Spleen (tissue), 11 donors: ENCODE measurements at regions not wholly inside any gene's neighbourhood (a gene's known extent, or its start where the extent isn't known, plus 50 kb on each side); places are given as distances from the start of the nearest gene placed in this dataset.
A peak's percentile ranks its signal among the peaks of the same experiment; 100 is the strongest.

Experiments
- DNase-seq: peaks from one replicate; pipeline ENCODE4 v3.0.0-alpha.2; 2020
- H3K27ac ChIP-seq, 8 donors: fragments of 200-600 bp; sonication (generic) in 7 of 8; 1 replicate in 4 of 8; 2 replicates in 4 of 8; pipeline versions ENCODE4 v1.5.0 to v1.8.0; 2016 to 2021; ENCODE audit warnings: inconsistent platforms in 4 of 8, mild to moderate bottlenecking in 4 of 8, moderate library complexity in 1 of 8
- H3K27me3 ChIP-seq, 7 donors: fragments of 200-600 bp; sonication (generic) in 6 of 7; replicated peaks in 1 of 7; 1 replicate in 4 of 7; 2 replicates in 3 of 7; pipeline versions ENCODE4 v1.5.0 to v1.8.0; 2016 to 2021; ENCODE audit warnings: inconsistent platforms in 3 of 7, mild to moderate bottlenecking in 1 of 7
- H3K36me3 ChIP-seq, 6 donors: fragments of 200-600 bp; sonication (generic) in 5 of 6; 1 replicate in 4 of 6; 2 replicates in 2 of 6; pipeline versions ENCODE4 v1.5.0 to v1.8.0; 2016 to 2021; ENCODE audit warnings: inconsistent platforms in 2 of 6
- H3K4me1 ChIP-seq, 6 donors: fragments of 200-600 bp; sonication (generic) in 5 of 6; 1 replicate in 3 of 6; 2 replicates in 3 of 6; pipeline versions ENCODE4 v1.5.0 to v1.8.0; 2016 to 2021; ENCODE audit warnings: inconsistent platforms in 3 of 6
- H3K4me3 ChIP-seq, 8 donors: fragments of 200-600 bp; sonication (generic) in 7 of 8; 1 replicate in 4 of 8; 2 replicates in 4 of 8; pipeline versions ENCODE4 v1.5.0 to v1.8.0; 2016 to 2021; ENCODE audit warnings: inconsistent platforms in 4 of 8, mild to moderate bottlenecking in 4 of 8, moderate library complexity in 2 of 8
- H3K9me3 ChIP-seq, 8 donors: fragments of 200-600 bp; sonication (generic) in 7 of 8; 1 replicate in 4 of 8; 2 replicates in 4 of 8; pipeline versions ENCODE4 v1.5.0 to v1.8.0; 2016 to 2021; ENCODE audit warnings: inconsistent platforms in 4 of 8
- CTCF ChIP-seq, 11 experiments: fragments of 200-600 bp in 7 of 11; fragments of 450-650 bp in 4 of 11; sonication (generic) in 4 of 11; IDR thresholded peaks in 8 of 11; conservative IDR thresholded peaks in 3 of 11; 1 replicate in 7 of 11; 2 replicates in 4 of 11; pipeline versions ENCODE4 v1.4.0 to v1.8.0; 2016 to 2021; ENCODE audit warnings: antibody characterized with exemption in 11 of 11, inconsistent platforms in 4 of 11, mild to moderate bottlenecking in 1 of 11
- POLR2A ChIP-seq, 3 donors: fragments of 450-650 bp; IDR thresholded peaks; one replicate each; pipeline ENCODE4 v1.5.1; 2017; ENCODE audit warnings: antibody characterized with exemption in 3 of 3, mild to moderate bottlenecking in 1 of 3
- POLR2AphosphoS5 ChIP-seq, 3 donors: sonication (generic); formaldehyde crosslinking; IDR thresholded peaks; one replicate each; pipeline ENCODE4 v1.5.1; 2017; ENCODE audit warnings: antibody characterized with exemption in 3 of 3
- WGBS, 5 donors: extraction: QIAGEN DNeasy Blood & Tissue Kit in 3 of 5; methylation state at CpG; one replicate each; pipeline versions ENCODE4 v1.1.5 to v1.1.7; 2013 to 2018; 5-methylcytosine and 5-hydroxymethylcytosine counted together
- intact Hi-C: fragments of 100-400 bp; cut with DNase I; formaldehyde crosslinking; loops from one replicate; pipeline ENCODE4 v1.15.0; 2023; ENCODE audit warnings: low total_unique reads
- donor health status: healthy with polysubstance abuse.
- donor health status: DM: no; HTN: no; CAD: no; lungs with moderate emphysema.
- donor health status: DM: no; HTN: no; CAD: no.
- donor health status: Bipolar disorder and iron deficiency.
- donor health status: healthy.
- donor health status: DM: no; HTN: no; CAD: no.
- donor health status: DM: yes; HTN: yes; CAD: no.

- Histone ChIP-seq H3K36me3 (no peaks in the 10 kb centered on the region), H3K27ac (peak overlapping the region in 5 of 8 donors; percentile 11 to 72 (median 41)), H3K27me3 (peaks cover 0 to 11% (median 0%) of the 10 kb centered on the region in 7 donors), H3K9me3 (peaks cover 0 to 9% (median 0%) of the 10 kb centered on the region in 8 donors), H3K4me1 (peaks cover 0 to 13% (median 4%) of the 10 kb centered on the region in 6 donors), H3K4me3 (no peak overlapping the region)
- peak; percentile 61 to 84 (median 77) for TF ChIP-seq POLR2AphosphoS5 (IDR thresholded peaks at IDR 0.05)
- no peak for TF ChIP-seq POLR2A (IDR thresholded peaks at IDR 0.05)
- 32 to 40% (median 35%) methylated on average over 16 to 19 of the region's 19 CpGs for WGBS, 5 donors
- intact Hi-C loops, result no loop called here
- peak; percentile 80 for DNase-seq
These were observed 161.1 kb downstream of the ARL4C start for GRCh38 chr2:234335661-234336228.

- peaks cover 0 to 13% (median 4%) of the 10 kb centered on the region in 6 donors for H3K4me1 ChIP-seq
- H3K27ac ChIP-seq, result peak overlapping the region in 1 of 8 donors; percentile 72
- TF ChIP-seq CTCF (IDR thresholded peaks at IDR 0.05 in 8 of 11, conservative IDR thresholded peaks at IDR 0.05 in 3 of 11) (no peak), POLR2AphosphoS5 (IDR thresholded peaks at IDR 0.05) (no peak), POLR2A (IDR thresholded peaks at IDR 0.05) (no peak)
- H3K27me3 ChIP-seq, result peaks cover 0 to 11% (median 0%) of the 10 kb centered on the region in 7 donors
- intact Hi-C loops, result no loop called here
- peaks cover 0 to 9% (median 0%) of the 10 kb centered on the region in 8 donors for H3K9me3 ChIP-seq
- H3K4me3 ChIP-seq, result no peak overlapping the region
- H3K36me3 ChIP-seq, result no peaks in the 10 kb centered on the region
- DNase-seq, result no peak
- 82 to 86% (median 86%) methylated on average over 4 of the region's 4 CpGs for WGBS, 5 donors
These were observed 162.1 kb downstream of the ARL4C start for GRCh38 chr2:234334756-234335155.

GRCh38 chr2:234334151-234334550 lies 162.7 kb downstream of the ARL4C start:
- Histone ChIP-seq H3K9me3 (peaks cover 0 to 3% (median 0%) of the 10 kb centered on the region in 8 donors), H3K27me3 (peaks cover 0 to 11% (median 0%) of the 10 kb centered on the region in 7 donors), H3K4me3 (no peak overlapping the region), H3K27ac (no peak overlapping the region), H3K36me3 (no peaks in the 10 kb centered on the region), H3K4me1 (peaks cover 0 to 13% (median 4%) of the 10 kb centered on the region in 6 donors)
- no peak for DNase-seq
- intact Hi-C loops, result no loop called here
- 80 to 88% (median 82%) methylated on average over 3 of the region's 3 CpGs for WGBS, 5 donors
- TF ChIP-seq POLR2A (IDR thresholded peaks at IDR 0.05), result no peak
- TF ChIP-seq POLR2AphosphoS5 (IDR thresholded peaks at IDR 0.05), result no peak
- TF ChIP-seq CTCF (IDR thresholded peaks at IDR 0.05 in 8 of 11, conservative IDR thresholded peaks at IDR 0.05 in 3 of 11), result no peak

- intact Hi-C loops, result no loop called here
- DNase-seq, result no peak
- peaks cover 0 to 11% (median 0%) of the 10 kb centered on the region in 7 donors for H3K27me3 ChIP-seq
- H3K36me3 ChIP-seq, result no peaks in the 10 kb centered on the region
- TF ChIP-seq POLR2A (IDR thresholded peaks at IDR 0.05) (no peak), CTCF (IDR thresholded peaks at IDR 0.05 in 8 of 11, conservative IDR thresholded peaks at IDR 0.05 in 3 of 11) (no peak), POLR2AphosphoS5 (IDR thresholded peaks at IDR 0.05) (no peak)
- H3K27ac ChIP-seq, result no peak overlapping the region
- H3K9me3 ChIP-seq, result no peaks in the 10 kb centered on the region
- WGBS, 5 donors, result 87 to 96% (median 93%) methylated on average over 5 to 10 of the region's 10 CpGs
- H3K4me3 ChIP-seq, result no peak overlapping the region
- peaks cover 0 to 13% (median 4%) of the 10 kb centered on the region in 6 donors for H3K4me1 ChIP-seq
These were observed 163.4 kb downstream of the ARL4C start for GRCh38 chr2:234333168-234334130.
